Mucosa of gallbladder (tissue), 1 donor: ENCODE measurements at regions not wholly inside any gene's neighbourhood (a gene's known extent, or its start where the extent isn't known, plus 50 kb on each side); places are given as distances from the start of the nearest gene placed in this dataset.

ENCODE experiments used
- DNase-seq: peaks from one replicate; pipeline ENCODE4 v3.0.0-alpha.2; 2020; ENCODE audit warnings: low spot score
- donor health status: DM: no; HTN: no; CAD: no.

DNA sequence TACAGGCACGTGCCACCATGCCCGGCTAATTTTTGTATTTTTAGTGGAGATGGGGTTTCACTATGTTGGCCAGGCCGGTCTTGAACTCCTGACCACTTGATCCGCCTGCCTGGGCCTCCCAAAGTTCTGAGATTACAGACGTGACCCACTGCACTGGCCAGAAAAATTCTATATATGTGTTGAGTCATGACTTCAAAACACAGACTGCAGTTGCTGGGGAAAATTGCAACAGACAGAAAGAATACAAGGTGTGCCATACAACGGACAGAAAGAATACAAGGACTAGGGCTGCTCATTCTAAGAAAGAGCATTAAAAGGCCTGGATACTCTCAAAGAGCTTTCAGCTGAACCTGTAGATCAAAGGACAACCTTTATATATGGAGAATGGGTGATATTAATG lies 109.6 kb upstream of the ACSL4 start:
- DNase-seq: no peak

DNA sequence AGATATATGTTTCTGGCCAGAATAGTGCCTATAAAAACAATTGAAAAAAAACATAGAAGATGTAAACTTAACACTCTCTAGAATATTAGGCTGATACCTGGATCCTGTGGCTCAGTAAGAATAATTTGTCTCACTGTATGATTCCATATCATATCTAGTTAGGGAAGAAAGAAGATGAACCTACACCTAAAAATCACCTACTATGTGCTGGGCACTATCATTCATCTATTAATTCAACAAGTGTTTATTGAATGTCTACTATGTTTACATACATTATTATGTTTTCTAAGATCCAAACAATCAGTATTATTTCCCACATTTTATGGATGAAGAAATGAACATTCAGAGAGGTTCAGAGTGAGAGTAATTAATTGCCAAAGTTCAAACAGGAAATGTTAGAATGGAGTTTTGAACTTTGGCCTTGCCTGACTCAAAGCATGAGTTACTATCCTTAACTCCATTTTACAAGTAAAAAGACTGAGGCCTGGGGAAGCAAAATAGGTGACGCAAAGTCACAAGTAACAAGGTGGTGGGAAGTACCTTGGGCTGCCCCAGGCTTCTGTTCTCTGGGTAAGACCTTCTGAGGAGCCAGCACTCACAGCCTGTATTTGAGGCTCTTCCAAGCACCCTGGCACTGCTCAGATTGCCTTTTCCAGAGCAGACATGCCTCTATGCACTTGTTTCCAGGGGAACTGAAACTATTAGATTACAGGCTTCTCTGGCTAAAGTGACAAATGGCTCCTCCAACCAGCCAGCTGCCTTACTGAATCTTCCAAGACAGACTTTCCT lies 111.1 kb upstream of the ACSL4 start:
- peak; percentile 23 for DNase-seq

DNA sequence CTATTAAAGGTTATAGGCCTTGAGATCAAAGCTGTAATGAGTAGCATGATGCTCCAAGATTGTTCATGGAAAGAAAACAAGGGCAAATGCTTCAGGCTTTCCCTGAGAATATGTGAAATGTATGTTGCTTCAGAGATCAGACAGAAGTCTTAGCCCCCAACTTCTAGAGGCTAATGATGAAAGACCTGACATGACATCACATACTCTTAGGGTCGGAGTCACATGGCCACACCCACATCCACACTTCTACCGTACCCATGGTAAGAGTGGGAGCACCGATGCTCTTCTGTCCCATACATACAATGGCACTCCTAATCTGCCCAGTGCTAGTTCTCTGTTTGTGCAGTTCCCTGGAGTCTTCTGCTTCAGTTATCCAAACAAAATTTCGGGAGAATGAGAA lies 111.9 kb upstream of the ACSL4 start:
- DNase-seq: no peak

DNA sequence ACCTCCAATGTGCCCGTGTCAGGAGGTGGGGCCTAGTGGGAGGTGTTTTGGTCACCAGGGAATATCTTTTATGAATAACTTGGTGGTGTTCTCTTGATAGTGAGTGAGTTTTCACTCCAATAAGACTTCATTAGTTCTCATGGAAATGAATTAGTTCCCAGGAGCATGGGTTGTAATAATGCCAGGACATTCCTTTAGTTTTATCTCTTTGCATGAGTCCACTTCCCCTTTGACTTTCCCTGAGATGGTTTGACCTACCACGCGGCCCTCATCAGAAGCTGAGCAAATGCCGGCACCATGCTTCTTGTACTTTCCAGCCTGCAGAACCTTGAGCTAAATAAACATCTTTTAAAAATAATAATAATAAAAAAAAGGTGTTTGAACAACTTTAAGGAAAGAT lies 112.9 kb upstream of the ACSL4 start:
- DNase-seq: no peak

DNA sequence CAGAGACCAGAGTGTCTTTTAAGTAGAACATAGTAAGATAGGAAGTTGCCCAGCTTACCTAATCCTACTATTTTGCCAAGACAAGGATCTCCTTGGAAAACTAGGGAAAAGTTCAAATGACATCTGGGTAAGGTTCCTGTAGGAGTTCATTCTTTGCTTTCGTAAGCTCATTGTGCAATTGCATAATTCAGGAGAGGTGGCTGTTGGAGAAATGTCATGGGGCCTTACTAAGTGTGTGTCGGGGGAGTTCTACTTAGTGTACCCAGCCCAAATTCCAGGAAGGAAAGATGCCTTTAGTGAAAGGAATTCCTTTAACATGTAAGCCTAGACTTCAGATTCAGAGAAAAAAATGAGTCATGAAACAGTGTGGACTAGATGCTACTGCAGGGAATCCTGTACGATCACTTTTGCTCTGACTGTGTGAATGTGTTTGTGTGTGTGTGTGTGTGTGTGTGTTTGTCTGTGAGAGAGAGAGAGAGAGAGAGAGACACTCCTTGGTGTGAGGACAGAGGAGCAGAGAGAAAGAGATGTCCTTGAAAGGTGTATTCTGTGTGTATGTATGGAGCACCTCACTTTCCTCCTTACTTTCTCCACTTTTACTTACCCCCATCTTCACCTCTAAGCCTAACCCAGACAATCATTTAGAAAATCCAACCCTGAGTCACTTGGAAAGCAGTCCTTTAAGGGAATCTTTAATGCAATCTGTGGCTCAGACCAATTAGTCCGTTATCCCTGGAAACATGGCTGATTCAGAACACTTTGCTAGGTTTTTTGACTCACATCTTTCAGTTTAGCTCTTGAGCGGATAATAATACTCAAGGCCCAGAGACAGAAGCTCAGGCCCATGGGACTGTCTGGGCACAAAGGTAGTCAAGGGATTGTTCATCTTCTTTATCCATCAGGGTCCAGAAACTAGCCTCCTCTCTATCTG lies 114.5 kb upstream of the ACSL4 start:
- DNase-seq: no peak

DNA sequence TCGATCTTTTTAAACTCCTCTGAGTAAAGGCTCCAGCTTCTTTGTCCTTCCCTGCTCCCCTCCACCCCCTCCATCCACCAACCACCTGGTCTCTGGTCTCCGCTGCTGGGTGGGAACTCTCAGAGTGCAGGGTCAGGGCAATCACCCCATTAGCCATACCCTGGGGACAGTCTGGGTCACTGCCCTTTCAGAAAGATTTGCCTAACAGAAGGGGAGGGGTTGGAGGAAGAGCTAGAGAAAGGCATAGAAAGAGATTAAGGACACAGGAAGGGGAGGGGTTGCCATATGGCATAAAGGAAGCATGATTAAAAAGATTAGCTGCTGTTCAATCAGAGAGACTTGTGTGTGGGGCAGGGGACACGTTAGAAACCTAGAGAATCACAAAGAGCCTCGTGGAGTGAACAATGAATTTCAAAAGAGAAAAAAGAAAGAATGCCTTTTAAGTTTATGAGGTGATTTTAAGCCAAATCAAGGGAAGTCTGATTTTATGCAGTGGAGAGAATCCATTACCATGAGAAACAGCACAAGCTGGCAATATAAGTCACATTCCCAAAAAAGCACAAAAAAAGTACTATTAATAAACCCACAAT lies 115.5 kb upstream of the ACSL4 start:
- DNase-seq: no peak

DNA sequence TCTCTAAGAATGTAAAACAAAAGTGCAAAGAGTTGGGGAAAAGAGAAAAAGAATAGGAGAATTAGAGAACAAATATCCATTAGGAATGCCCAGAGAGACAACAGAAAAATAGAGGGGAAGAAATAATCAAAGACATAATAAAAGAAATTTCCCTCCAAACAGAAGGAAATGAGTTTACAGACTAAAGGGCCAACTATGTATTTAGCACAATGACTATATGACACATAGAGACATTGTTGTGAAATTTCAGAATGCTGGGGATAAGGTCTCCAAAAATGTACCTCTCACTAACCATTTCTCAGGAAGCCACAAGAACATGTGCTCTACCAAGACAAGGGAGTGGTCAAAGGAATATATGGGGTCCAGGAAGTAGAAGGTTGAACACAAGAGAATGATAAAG lies 121.0 kb upstream of the ACSL4 start:
- DNase-seq: no peak

DNA sequence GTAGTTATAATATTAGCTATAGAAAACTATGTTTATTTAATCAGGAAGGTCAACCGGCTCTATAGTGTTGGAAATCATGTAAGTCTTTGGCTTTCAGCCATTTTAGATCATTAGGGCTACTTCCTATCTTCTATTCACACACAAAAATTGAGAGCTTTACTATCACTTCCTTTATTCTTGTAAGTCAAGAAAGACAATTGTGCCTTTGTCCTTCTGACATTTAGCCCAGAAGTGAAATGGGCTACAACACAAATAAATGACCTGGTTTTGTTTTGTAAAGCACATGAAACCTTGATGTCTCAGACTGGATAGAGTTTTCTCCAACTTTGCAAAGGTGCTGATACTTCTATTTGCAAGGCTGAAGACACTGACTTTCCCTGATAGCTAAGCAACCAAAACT lies 122.4 kb upstream of the ACSL4 start:
- DNase-seq: no peak

DNA sequence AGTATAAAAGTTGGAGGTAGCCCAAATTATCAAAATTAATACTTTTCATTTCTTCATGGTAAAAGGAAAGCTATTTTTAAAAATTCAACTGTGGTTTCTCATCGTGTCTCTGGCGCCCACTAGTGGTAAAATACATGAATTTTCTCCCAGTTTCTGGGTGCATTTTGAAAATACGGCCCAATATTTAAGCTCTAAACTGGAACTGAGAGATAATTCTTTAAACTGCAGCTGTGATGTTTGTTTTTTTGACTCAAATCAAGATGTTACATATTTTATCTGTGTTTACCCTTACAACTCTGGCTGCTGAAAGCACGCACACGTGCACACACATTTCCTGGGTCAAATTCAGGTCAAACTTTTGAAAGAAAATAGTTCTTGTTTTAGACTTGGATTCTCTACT lies 123.9 kb upstream of the ACSL4 start:
- DNase-seq: no peak

DNA sequence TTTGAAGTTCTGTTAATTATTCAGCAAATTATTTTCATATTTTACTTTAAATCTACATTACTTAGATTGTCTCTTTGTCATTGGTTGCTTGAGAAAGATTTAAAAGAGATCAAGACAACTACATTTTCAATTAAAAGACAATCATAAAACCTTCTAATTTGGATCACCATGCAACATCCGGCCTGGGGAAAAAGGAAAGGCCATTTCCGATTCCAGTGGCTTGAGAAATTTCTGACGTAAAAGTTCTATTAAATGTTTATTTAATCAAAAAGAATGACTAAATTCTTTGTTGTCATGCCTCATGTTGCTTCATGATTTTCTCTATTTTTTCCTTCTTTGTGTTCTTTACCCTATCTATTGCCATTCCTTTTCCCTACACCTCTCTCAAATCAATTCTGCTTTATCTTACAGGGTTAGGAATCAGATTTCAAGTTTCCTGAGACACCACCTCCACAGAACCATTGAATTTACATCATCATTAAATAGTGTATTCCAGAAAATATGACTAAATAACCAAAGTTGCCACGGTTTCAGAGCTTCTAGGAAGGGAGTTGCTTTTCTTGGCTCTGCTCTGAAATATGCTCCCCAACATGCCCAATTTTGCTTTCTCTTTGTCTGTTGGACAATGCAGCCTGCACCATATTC lies 124.6 kb upstream of the ACSL4 start:
- DNase-seq: no peak

DNA sequence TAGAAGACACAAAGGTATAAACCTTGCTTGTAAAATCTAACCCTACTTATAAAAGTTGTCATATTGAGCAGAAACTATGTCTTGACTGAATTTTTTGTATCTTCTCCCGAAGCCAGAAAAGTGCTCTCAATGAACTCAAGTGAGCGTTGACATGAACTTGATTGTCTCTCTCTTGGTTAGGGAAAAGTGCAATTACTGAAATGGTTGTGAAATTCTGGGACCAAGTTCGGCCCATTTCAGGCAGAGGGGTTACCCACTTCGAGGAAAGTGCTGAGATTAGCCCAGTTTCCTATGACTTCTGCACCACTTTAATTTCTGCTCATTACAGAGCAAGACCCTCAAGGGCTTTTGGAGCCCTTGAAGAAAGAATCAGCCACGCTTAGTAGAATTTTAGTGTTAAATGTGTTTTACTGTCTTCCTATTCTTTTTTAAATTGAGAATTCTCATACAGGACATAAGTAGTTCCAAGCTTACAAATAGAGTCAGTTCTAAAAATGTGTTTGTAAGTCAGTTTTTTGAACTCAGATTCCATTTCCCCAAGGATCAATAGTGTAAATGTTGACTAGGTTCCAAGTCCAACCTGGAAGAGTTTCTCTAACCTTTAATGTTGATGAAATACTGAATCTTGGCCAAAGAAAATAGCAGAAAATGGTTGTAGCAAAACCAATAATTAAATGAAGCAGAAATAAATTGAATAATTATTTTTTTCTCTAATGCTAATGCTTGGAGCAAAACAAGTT lies 125.7 kb upstream of the ACSL4 start:
- no peak for DNase-seq

DNA sequence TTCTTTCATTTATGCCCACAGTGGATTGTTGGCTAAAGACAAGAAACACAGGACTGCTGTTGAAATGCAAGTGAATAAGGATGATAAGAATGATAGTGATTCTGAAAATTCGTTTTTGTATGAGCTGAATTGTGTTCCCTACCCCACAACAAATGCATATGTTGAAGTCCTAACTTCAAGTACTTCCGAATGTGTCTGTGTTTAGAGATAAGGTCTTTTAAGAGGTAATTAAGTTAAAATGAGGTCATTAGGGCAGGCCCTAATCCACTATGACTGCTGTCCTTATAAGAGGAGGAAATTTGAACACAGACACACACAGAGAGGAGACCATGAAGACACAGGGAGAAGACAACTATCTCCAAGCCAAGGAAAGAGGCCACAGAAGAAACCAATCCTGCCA lies 126.6 kb upstream of the ACSL4 start:
- DNase-seq: no peak

DNA sequence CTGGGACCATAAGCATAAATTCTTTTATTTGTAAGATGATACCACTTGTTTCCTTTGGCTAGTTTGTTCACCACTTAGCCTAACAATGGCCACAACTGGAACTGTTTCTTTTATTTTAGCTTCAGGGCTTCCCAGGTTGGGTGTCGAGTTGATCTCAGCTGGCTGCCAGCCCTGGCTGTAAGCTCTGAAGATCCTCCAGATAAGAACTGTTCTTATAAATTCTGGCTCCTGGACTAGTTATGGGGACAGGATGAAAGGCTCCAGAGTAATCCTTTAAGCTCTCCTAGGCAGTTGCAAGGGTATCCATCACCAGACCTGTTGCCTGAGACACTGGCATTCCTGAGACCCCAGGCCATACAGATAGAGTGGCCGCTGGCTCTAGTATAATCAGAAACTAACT lies 129.4 kb upstream of the ACSL4 start:
- DNase-seq: no peak

DNA sequence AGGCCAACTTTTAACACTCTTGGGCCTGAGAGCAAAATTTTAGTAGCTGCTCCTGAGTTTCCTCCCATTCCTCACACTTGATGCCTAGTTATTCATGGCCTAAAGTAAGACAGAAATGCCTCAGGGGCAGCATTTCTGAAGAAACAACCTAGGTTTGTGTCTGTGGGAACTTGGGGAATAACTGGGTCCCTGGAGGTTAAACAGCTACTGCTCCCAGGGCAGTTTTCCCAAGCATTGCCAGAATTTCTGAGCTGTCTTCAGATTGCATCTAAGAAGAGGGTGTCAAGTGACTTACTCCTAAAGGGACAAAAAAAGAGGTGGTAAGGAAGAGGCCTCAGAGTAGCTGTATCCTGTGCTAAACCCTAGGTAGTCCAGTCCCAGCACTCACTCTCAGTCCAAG lies 130.8 kb upstream of the ACSL4 start:
- no peak for DNase-seq

DNA sequence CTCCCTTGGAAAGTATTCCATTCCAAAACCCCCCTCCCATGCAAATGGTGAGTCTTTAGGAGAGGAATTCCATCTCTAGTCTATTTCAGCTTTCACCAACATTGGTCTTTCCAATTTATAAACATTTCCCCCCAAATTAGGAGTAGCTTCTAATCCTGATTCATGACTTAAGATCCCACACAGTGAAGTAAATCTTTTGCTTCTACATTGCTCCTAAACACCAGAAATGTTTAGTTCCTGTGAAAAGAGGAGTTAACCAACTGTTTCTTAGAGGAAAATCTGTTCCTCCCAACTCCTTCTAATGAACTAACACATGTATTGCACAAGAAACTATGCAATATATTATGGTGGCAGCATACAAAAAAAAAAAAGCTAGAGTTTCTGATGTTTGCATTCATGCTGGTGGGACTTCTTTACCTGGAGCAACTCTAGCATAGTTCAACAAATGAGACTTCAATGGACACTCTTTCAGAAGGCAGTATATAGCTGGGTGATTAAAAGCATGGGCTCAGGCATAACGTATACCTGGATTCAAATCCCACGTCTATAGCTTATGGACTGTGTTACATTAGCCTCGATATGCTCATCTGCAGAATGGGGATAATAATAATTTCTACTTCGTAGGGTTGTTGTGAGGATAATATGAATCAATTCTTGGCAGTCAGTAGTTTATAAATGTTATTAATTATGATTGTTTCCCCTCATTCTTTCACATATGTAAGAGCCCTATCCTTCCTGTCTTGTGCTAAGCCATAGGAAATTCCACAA lies 131.6 kb upstream of the TMEM164 start:
- no peak for DNase-seq

DNA sequence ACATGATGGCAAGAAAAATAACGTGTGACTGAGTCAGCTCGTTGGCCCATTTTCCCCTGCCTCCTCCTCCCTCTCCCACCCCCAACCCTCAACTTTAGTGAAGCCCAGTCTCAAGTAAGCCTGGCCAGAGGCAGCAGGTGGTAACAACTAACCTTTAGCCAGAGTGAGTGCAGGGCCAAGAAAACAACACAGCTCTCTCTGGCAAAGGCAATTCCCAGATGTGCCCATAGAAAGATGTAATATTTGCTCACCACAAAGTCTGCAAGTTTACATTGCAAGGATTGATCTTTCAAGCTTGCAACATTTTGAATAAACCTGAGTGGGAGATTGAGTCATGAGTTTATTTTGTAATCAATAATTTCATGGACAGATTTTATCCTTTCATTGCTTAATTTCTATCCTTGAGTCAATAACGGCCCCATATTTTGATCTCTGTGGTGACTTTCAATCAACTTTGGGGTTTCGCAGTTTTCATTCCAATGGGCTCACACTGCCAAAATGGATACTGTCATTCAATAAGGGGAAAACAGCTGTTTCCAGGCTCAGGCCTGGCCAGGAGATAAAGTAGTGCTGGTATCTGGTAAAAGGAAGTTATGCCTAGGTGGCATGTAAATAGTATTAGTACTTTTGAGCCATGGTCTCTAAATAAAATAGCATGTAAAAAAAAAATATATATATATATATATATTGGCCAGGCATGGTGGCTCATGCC lies 130.7 kb upstream of the TMEM164 start:
- DNase-seq: no peak

DNA sequence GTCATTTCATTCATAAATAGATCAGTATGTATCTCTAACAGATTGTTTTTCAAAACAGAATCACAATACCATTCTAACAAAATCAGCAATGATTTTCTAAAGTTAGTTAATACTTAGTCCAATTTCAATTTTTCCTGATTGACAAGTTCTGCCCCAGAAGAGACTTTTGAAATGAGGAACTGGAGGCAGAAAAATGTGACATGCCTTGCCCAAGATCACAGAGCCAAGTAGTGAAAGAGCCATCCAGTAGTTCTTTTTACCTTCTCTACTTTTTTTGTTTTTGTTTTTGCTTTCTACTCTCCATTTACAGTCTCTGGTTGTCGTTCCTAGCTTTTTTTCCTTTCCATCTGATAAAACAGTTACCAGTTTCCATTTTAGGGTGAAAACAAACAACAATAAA lies 129.3 kb upstream of the TMEM164 start:
- DNase-seq: no peak

DNA sequence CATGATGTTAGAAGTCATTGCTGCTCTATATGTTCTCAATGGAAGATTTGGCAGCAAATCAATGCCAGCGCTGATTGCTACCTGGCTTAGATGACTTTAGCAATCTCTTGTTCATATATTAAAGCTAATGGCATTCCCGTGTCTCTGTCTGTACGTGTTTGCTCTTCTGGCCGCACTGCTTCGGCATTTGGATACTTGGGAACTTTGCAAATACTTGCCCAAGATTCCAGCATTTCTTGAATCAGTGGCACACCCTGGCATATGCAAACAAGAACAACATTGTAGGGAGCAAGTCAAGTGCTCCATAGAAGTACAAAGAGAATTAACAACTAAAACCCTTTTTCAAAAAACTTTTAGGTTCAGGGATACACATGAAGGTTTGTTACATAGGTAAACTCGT lies 128.9 kb upstream of the TMEM164 start:
- no peak for DNase-seq

DNA sequence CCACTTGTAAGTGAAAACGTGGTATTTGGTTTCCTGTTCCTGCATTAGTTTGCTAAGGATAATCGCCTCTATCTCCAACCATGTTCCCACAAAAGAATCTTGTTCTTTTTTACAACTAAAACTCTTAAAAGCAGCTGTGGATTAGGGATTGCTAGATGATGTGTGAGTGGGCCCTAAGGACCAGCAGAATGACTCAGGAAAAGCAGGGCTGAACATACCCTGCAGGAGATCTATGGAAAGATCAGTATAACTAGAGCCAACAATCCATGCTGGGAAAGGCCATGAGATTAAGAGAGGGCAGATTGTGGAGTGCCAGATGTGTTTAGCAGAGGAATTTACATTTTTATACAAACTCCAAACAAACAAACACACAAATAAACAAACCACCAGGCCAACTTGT lies 128.4 kb upstream of the TMEM164 start:
- DNase-seq: no peak

DNA sequence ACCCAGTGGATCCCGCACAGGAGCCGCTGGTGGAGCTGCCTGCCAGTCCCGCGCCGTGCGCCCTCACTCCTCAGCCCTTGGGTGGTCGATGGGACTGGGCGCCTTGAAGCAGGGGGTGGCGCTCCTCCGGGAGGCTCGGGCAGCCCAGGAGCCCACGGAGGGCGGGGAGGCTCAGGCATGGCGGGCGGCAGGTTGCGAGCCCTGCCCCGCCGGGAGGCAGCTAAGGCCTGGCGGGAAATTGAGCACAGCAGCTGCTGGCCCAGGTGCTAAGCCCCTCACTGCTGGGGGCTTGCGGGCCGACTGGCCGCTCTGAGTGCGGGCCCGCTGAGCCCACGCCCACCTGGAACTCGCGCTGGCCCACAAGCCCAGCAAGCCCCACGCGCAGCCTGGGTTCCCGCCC lies 127.1 kb upstream of the TMEM164 start:
- no peak for DNase-seq
